AG04449 (cell line): ENCODE measurements at regions not wholly inside any gene's neighbourhood (a gene's known extent, or its start where the extent isn't known, plus 50 kb on each side); places are given as distances from the start of the nearest gene placed in this dataset.

ENCODE experiments used
- CTCF ChIA-PET: fragments of 350-600 bp; formaldehyde crosslinking; extraction: SDS; loops from one replicate; lab custom pipeline; 2021; ENCODE audit warnings: antibody characterized with exemption; lab: Yijun Ruan, JAX
- POLR2A ChIA-PET: fragments of 400-600, 350-600 bp; formaldehyde crosslinking; extraction: SDS; loops from one replicate; lab custom pipeline; 2020; ENCODE audit warnings: antibody characterized with exemption, inconsistent platforms; lab: Yijun Ruan, JAX
- DNase-seq: peaks from one replicate; pipeline ENCODE4 v3.0.0-alpha.2; 2010; ENCODE audit warnings: low read depth, low spot score
- H3K4me3 ChIP-seq: 2 replicates; pipeline ENCODE4 v1.5.1; 2011; ENCODE audit warnings: low read depth, mild to moderate bottlenecking, control low read depth, low read length
- TF ChIP-seq, protein P1 (sequence below): IDR thresholded peaks from one replicate; pipeline ENCODE4 v1.5.1; 2011; ENCODE audit warnings: mild to moderate bottlenecking, moderate library complexity, low read length, control low read depth, inconsistent platforms; ENCODE audit not compliant: insufficient read depth; ENCODE audit errors: missing control alignments

GRCh38 chr9:34810187-34810524 is 100.2 kb upstream of the CCL21 start:
- POLR2A ChIA-PET = no interaction called here
- CTCF ChIA-PET = interaction anchor here (1.4 kb wide), 1 partner anchor 108 kb away, joined by 3 read pairs; no protein-coding TSS in a partner anchor
- DNase-seq = no peak
- TF ChIP-seq, protein P1, sequence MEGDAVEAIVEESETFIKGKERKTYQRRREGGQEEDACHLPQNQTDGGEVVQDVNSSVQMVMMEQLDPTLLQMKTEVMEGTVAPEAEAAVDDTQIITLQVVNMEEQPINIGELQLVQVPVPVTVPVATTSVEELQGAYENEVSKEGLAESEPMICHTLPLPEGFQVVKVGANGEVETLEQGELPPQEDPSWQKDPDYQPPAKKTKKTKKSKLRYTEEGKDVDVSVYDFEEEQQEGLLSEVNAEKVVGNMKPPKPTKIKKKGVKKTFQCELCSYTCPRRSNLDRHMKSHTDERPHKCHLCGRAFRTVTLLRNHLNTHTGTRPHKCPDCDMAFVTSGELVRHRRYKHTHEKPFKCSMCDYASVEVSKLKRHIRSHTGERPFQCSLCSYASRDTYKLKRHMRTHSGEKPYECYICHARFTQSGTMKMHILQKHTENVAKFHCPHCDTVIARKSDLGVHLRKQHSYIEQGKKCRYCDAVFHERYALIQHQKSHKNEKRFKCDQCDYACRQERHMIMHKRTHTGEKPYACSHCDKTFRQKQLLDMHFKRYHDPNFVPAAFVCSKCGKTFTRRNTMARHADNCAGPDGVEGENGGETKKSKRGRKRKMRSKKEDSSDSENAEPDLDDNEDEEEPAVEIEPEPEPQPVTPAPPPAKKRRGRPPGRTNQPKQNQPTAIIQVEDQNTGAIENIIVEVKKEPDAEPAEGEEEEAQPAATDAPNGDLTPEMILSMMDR = no peak
- H3K4me3 ChIP-seq = no peak overlapping the region

DNA sequence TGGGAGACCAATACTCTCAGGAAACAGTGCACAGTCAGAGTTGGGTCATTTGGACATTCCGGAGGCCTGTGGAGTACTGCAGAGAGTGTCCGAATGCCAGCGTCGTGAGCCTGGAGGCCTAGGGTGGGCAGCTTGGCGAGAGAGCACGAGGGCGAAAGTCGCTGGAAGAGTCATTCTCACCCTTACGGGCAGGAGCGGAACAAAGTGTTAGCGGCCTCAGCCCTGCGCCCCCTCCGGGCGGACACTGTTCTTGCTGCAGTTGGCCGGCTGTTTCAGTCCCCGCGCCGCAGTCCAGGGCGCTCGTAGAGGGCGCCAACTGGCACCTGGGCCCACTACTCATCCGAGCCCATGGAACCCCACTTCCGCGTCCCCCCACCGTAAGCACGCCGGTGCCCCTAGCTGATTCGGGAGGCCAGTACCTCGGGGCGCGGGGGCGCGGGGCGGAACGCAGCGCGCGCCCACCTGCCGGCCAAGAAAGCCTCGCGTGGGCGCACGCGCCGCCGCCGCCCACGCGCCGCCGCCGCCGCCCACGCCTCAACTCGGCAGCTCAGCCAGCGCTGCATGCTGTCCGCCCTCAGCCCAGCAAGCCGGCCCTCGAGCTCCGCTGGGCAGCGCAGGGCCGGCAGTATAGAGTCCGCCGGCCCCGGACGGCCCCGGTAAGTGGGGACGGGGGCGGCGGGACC is 99.7 kb upstream of the CCL21 start:
- H3K4me3 ChIP-seq = no peak overlapping the region
- TF ChIP-seq, protein P1 = no peak
- POLR2A ChIA-PET = no interaction called here
- CTCF ChIA-PET = no interaction called here
- no peak for DNase-seq

GRCh38 chr9:34802916-34803315 is 93.0 kb upstream of the CCL21 start:
- DNase-seq = no peak
- TF ChIP-seq, protein P1 = no peak
- no peak overlapping the region for H3K4me3 ChIP-seq
- POLR2A ChIA-PET = no interaction called here
- CTCF ChIA-PET = no interaction called here

- no peak for DNase-seq
- no peak overlapping the region for H3K4me3 ChIP-seq
- ChIA-PET POLR2A (no interaction called here), CTCF (no interaction called here)
- TF ChIP-seq, protein P1 = no peak
Observed at GRCh38 chr9:34797367-34797766, 87.4 kb upstream of the CCL21 start.

- no peak for DNase-seq
- CTCF ChIA-PET = interaction anchor here (0.8 kb wide), 1 partner anchor 11 kb away, joined by 3 read pairs; no protein-coding TSS in a partner anchor
- no peak overlapping the region for H3K4me3 ChIP-seq
- POLR2A ChIA-PET = no interaction called here
- TF ChIP-seq, protein P1 = no peak
Observed at GRCh38 chr9:34796924-34797323, 87.0 kb upstream of the CCL21 start.

DNA sequence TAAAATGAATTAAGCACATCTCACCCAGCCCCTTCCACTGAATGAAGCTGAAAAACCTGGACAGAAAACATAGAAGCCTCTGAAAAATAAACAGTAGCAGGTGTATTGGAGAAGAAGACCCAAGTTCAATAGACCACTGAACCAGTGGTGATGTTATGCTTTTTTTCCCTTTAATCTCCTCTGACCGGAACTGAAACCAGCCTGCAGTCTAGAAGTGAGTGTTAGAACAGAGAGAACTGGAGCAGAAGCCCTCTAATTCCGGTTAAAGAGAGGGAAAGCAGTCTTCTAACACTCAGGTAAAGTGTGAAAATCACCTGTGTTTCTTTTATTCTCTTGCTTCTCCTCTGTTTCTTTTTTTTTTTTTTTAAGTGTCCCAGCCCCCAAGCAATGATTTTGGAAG is 83.5 kb upstream of the CCL21 start:
- H3K4me3 ChIP-seq = no peak overlapping the region
- ChIA-PET CTCF (no interaction called here), POLR2A (no interaction called here)
- TF ChIP-seq, protein P1 = no peak
- no peak for DNase-seq
